Fibroblast of lung (primary cell): ENCODE measurements at regions not wholly inside any gene's neighbourhood (a gene's known extent, or its start where the extent isn't known, plus 50 kb on each side); places are given as distances from the start of the nearest gene placed in this dataset.

Experiments
- EZH2 ChIP-seq: IDR thresholded peaks from 2 replicates; pipeline ENCODE4 v1.5.1; 2012; ENCODE audit warnings: low read length, control low read depth, mild to moderate bottlenecking; ENCODE audit errors: missing control alignments
- TF ChIP-seq, protein P1 (sequence below), 2 donors: IDR thresholded peaks in 1 of 2; conservative IDR thresholded peaks in 1 of 2; 1 replicate in 1 of 2; 2 replicates in 1 of 2; pipeline ENCODE4 v1.5.1; 2011 to 2012; ENCODE audit warnings: low read length in 2 of 2, control low read depth in 1 of 2, inconsistent platforms in 1 of 2, low read depth in 1 of 2, mild to moderate bottlenecking in 1 of 2

DNA sequence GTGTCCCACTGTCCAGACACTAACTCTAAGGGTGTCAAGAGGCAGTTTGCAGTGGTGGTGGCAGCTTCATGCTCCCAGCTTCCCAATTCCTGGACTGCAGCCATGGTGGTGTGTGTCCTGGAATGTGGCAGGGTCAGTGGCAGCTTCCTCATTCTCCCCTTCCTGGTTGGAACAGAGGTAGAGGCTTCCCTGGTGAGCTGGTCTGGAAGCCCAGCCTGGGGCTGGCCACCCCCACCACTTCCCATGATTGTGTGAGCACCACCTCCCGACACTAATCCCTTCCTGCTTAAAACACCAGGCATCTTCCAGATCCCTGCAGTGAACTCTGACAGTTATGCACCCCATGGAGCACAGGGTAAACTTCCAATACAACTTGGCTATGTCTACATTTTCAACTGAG lies 134.9 kb downstream of the RAP2A start:
- TF ChIP-seq, protein P1, sequence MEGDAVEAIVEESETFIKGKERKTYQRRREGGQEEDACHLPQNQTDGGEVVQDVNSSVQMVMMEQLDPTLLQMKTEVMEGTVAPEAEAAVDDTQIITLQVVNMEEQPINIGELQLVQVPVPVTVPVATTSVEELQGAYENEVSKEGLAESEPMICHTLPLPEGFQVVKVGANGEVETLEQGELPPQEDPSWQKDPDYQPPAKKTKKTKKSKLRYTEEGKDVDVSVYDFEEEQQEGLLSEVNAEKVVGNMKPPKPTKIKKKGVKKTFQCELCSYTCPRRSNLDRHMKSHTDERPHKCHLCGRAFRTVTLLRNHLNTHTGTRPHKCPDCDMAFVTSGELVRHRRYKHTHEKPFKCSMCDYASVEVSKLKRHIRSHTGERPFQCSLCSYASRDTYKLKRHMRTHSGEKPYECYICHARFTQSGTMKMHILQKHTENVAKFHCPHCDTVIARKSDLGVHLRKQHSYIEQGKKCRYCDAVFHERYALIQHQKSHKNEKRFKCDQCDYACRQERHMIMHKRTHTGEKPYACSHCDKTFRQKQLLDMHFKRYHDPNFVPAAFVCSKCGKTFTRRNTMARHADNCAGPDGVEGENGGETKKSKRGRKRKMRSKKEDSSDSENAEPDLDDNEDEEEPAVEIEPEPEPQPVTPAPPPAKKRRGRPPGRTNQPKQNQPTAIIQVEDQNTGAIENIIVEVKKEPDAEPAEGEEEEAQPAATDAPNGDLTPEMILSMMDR (conservative IDR thresholded peaks at IDR 0.05 in 1 of 2, IDR thresholded peaks at IDR 0.05 in 1 of 2; ENCODE audit: low read depth in 1 of 2, low read length in 2 of 2) = no peak
- TF ChIP-seq EZH2 = no peak
